H9 (cell line): ENCODE measurements at regions not wholly inside any gene's neighbourhood (a gene's known extent, or its start where the extent isn't known, plus 50 kb on each side); places are given as distances from the start of the nearest gene placed in this dataset.

Experiments
- DNase-seq: peaks from one replicate; pipeline ENCODE4 v3.0.0-alpha.2; 2017
- H2AFZ ChIP-seq: one replicate; pipeline ENCODE4 v1.6.1; 2013; ENCODE audit warnings: mild to moderate bottlenecking, low read length, control low read depth, moderate library complexity
- H2AK5ac ChIP-seq: 2 replicates; pipeline ENCODE4 v1.6.1; 2013; ENCODE audit warnings: low read length, control low read depth, mixed read lengths; ENCODE audit not compliant: insufficient read length
- H2BK120ac ChIP-seq: one replicate; pipeline ENCODE4 v1.6.1; 2013; ENCODE audit warnings: low read depth, mild to moderate bottlenecking, low read length, control low read depth, inconsistent platforms; ENCODE audit not compliant: poor library complexity, severe bottlenecking
- H2BK12ac ChIP-seq: 2 replicates; pipeline ENCODE4 v1.6.1; 2013; ENCODE audit warnings: low read length, control low read depth, mixed read lengths, low read depth; ENCODE audit not compliant: insufficient read length
- H2BK15ac ChIP-seq: 2 replicates; pipeline ENCODE4 v1.6.1; 2013; ENCODE audit warnings: low read depth, low read length, control low read depth
- H2BK20ac ChIP-seq: one replicate; pipeline ENCODE4 v1.6.1; 2013; ENCODE audit warnings: low read depth, mild to moderate bottlenecking, low read length, control low read depth, inconsistent platforms; ENCODE audit not compliant: poor library complexity, severe bottlenecking
- H2BK5ac ChIP-seq: 2 replicates; pipeline ENCODE4 v1.6.1; 2013; ENCODE audit warnings: low read length, control low read depth, mixed read lengths; ENCODE audit not compliant: insufficient read length
- H3K14ac ChIP-seq: 2 replicates; pipeline ENCODE4 v1.6.1; 2013; ENCODE audit warnings: low read length, control low read depth; ENCODE audit not compliant: insufficient read depth
- H3K18ac ChIP-seq: 2 replicates; pipeline ENCODE4 v1.6.1; 2013; ENCODE audit warnings: low read depth, mild to moderate bottlenecking, mixed read lengths, low read length, control low read depth; ENCODE audit not compliant: insufficient read length
- H3K23ac ChIP-seq: 2 replicates; pipeline ENCODE4 v1.6.1; 2013; ENCODE audit warnings: low read length, control low read depth, mixed read lengths, low read depth; ENCODE audit not compliant: insufficient read length
- H3K23me2 ChIP-seq: 2 replicates; pipeline ENCODE4 v1.6.1; 2013; ENCODE audit warnings: low read depth, mild to moderate bottlenecking, mixed read lengths, low read length, control low read depth; ENCODE audit not compliant: insufficient read length, poor library complexity, severe bottlenecking
- H3K27ac ChIP-seq: 2 replicates; pipeline ENCODE4 v1.5.1; 2013; ENCODE audit warnings: low read length, control low read depth, mixed read lengths, low read depth; ENCODE audit not compliant: insufficient read length
- H3K27me3 ChIP-seq: 2 replicates; pipeline ENCODE4 v1.6.1; 2013; ENCODE audit warnings: low read length, control low read depth, inconsistent platforms; ENCODE audit not compliant: insufficient read depth
- H3K4ac ChIP-seq: 2 replicates; pipeline ENCODE4 v1.6.1; 2013; ENCODE audit warnings: low read depth, mild to moderate bottlenecking, control low read depth, inconsistent platforms, low read length, moderate library complexity
- H3K4me1 ChIP-seq: 2 replicates; pipeline ENCODE4 v1.6.1; 2013; ENCODE audit warnings: low read length, control low read depth, inconsistent platforms; ENCODE audit not compliant: insufficient read depth
- H3K4me2 ChIP-seq: 2 replicates; pipeline ENCODE4 v1.6.1; 2013; ENCODE audit warnings: low read length, control low read depth, mixed read lengths; ENCODE audit not compliant: insufficient read length, insufficient read depth
- H3K56ac ChIP-seq: 2 replicates; pipeline ENCODE4 v1.6.1; 2013; ENCODE audit warnings: low read depth, mild to moderate bottlenecking, mixed read lengths, low read length, control low read depth; ENCODE audit not compliant: insufficient read length
- H3K79me1 ChIP-seq: 2 replicates; pipeline ENCODE4 v1.6.1; 2013; ENCODE audit warnings: low read depth, mild to moderate bottlenecking, moderate library complexity, low read length, control low read depth, inconsistent platforms; ENCODE audit not compliant: insufficient read depth, poor library complexity, severe bottlenecking
- H3K79me2 ChIP-seq: 2 replicates; pipeline ENCODE4 v1.6.1; 2013; ENCODE audit warnings: low read length, control low read depth, inconsistent platforms; ENCODE audit not compliant: insufficient read depth
- H3K9ac ChIP-seq: 2 replicates; pipeline ENCODE4 v1.6.1; 2013; ENCODE audit warnings: low read length, control low read depth, mixed read lengths; ENCODE audit not compliant: insufficient read length; ENCODE audit errors: extremely low read depth
- H3K9me3 ChIP-seq: one replicate; pipeline ENCODE4 v1.6.1; 2013; ENCODE audit warnings: low read depth, low read length, inconsistent platforms; ENCODE audit not compliant: control insufficient read depth
- H3T11ph ChIP-seq: one replicate; pipeline ENCODE4 v1.6.1; 2013; ENCODE audit warnings: mild to moderate bottlenecking, low read length, control low read depth, inconsistent platforms
- H4K20me1 ChIP-seq: one replicate; pipeline ENCODE4 v1.6.1; 2013; ENCODE audit not compliant: control insufficient read depth, insufficient read length, insufficient read depth
- H4K5ac ChIP-seq: 2 replicates; pipeline ENCODE4 v1.6.1; 2013; ENCODE audit warnings: low read depth, mild to moderate bottlenecking, mixed read lengths, low read length, control low read depth; ENCODE audit not compliant: insufficient read length
- H4K8ac ChIP-seq: replicated peaks from 2 replicates; pipeline ENCODE4 v1.6.1; 2013; ENCODE audit warnings: low read length, control low read depth, mixed read lengths, low read depth; ENCODE audit not compliant: insufficient read length
- H4K91ac ChIP-seq: 2 replicates; pipeline ENCODE4 v1.6.1; 2013; ENCODE audit warnings: low read depth, mild to moderate bottlenecking, moderate library complexity, mixed read lengths, low read length, control low read depth; ENCODE audit not compliant: insufficient read length
- H3K27ac Mint-ChIP-seq, 3 experiments: 2 replicates in 2 of 3; 3 replicates in 1 of 3; pipeline ENCODE4 v1.8.0; 2020 to 2021; ENCODE audit warnings: mixed read lengths in 3 of 3, mild to moderate bottlenecking in 1 of 3, moderate library complexity in 1 of 3
- H3K27me3 Mint-ChIP-seq: 2 replicates; pipeline ENCODE4 v1.8.0; 2021; ENCODE audit warnings: low read depth, mild to moderate bottlenecking, moderate library complexity, mixed read lengths
- H3K36me3 Mint-ChIP-seq, 3 experiments: 2 replicates in 2 of 3; 3 replicates in 1 of 3; pipeline ENCODE4 v1.8.0; 2020 to 2021; ENCODE audit warnings: low read depth in 3 of 3, mixed read lengths in 3 of 3; ENCODE audit not compliant: insufficient read depth in 1 of 3
- H3K4me1 Mint-ChIP-seq, 2 experiments: 2 replicates each; pipeline ENCODE4 v1.8.0; 2020; ENCODE audit warnings: mixed read lengths in 2 of 2
- H3K4me3 Mint-ChIP-seq, 2 experiments: 2 replicates in 1 of 2; 3 replicates in 1 of 2; pipeline ENCODE4 v1.8.0; 2020 to 2021; ENCODE audit warnings: mild to moderate bottlenecking in 2 of 2, mixed read lengths in 2 of 2, moderate library complexity in 1 of 2
- H3K9me3 Mint-ChIP-seq, 2 experiments: 2 replicates in 1 of 2; 3 replicates in 1 of 2; pipeline ENCODE4 v1.8.0; 2020; ENCODE audit warnings: mild to moderate bottlenecking in 2 of 2, mixed read lengths in 2 of 2, moderate library complexity in 1 of 2
- CTCF ChIP-seq: fragments of 200-600 bp; sonication (generic); conservative IDR thresholded peaks from 3 replicates; pipeline ENCODE4 v1.8.0; 2021; ENCODE audit warnings: antibody characterized with exemption, mild to moderate bottlenecking
- WGBS: extraction: QIAGEN DNeasy Blood & Tissue Kit; methylation state at CpG from one replicate; pipeline ENCODE4 v1.1.7; 2013; ENCODE audit warnings: missing lambda C conversion rate, low lambda C conversion rate, mixed read lengths; ENCODE audit not compliant: insufficient read length; ENCODE audit errors: extremely low coverage; 5-methylcytosine and 5-hydroxymethylcytosine counted together

GRCh38 chr19:46927893-46928292 is 67.1 kb downstream of the ARHGAP35 start:
- Histone ChIP-seq H3K9ac (no peak overlapping the region), H3K79me1 (peaks cover 10% of the 10 kb centered on the region), H3T11ph (no peak overlapping the region), H4K5ac (no peak overlapping the region), H4K20me1 (no peaks in the 10 kb centered on the region), H3K27ac (no peak overlapping the region), H3K56ac (no peak overlapping the region), H4K8ac (no peak overlapping the region), H3K18ac (no peak overlapping the region), H2BK20ac (no peak overlapping the region), H2BK120ac (no peak overlapping the region), H3K23ac (no peak overlapping the region), H2AFZ (no peak overlapping the region), H3K9me3 (no peaks in the 10 kb centered on the region), H3K4ac (no peak overlapping the region), H3K79me2 (peaks cover 12% of the 10 kb centered on the region; the same call in 1 of the 2 replicates), H2AK5ac (no peak overlapping the region), H3K4me1 (no peaks in the 10 kb centered on the region; the same call in 1 of the 2 replicates), H2BK15ac (no peak overlapping the region), H3K14ac (no peak overlapping the region), H3K27me3 (no peaks in the 10 kb centered on the region), H3K4me2 (no peak overlapping the region), H3K23me2 (no peaks in the 10 kb centered on the region), H2BK12ac (no peak overlapping the region), H4K91ac (no peak overlapping the region), H2BK5ac (no peak overlapping the region)
- H3K4me3 Mint-ChIP-seq: no peak overlapping the region
- no peak for DNase-seq
- peaks cover 0 to under 1% (median under 1%) of the 10 kb centered on the region in 3 experiments; a peak in 3 of 7 replicates for H3K36me3 Mint-ChIP-seq
- no peak overlapping the region; a peak in 2 of 7 replicates for H3K27ac Mint-ChIP-seq
- peaks cover 23 to 27% of the 10 kb centered on the region in 2 experiments for H3K4me1 Mint-ChIP-seq
- H3K9me3 Mint-ChIP-seq: no peaks in the 10 kb centered on the region
- no peaks in the 10 kb centered on the region for H3K27me3 Mint-ChIP-seq
- WGBS: no CpG with 5 or more reads among the region's 4 CpGs
- TF ChIP-seq CTCF: no peak
